HCT116 (cell line): ENCODE measurements at regions not wholly inside any gene's neighbourhood (a gene's known extent, or its start where the extent isn't known, plus 50 kb on each side); places are given as distances from the start of the nearest gene placed in this dataset.

Experiments
- ATAC-seq: fragments of 200-7000 bp; cut with Tn5 transposase; 2 replicates; pipeline ENCODE4 v1.9.1; 2020; ENCODE audit warnings: mild to moderate bottlenecking, moderate library complexity
- BruUV-seq: library from RNA; stranded (reverse); fragments of 400-500 nt; replicated peaks from 2 replicates; lab custom pipeline; 2021; lab: Mats Ljungman, UMichigan
- CTCF ChIA-PET: fragments of 300-600 bp; sonication (Branson Sonifier 250); formaldehyde crosslinking; loops from one replicate; lab custom pipeline; 2021; ENCODE audit warnings: antibody characterized with exemption; lab: Charles Lee
- POLR2A ChIA-PET: fragments of 300-600, 350-600 bp; sonication (Branson Sonifier 250); formaldehyde crosslinking; loops from one replicate; lab custom pipeline; 2021; ENCODE audit warnings: antibody characterized with exemption; lab: Charles Lee
- RAD21 ChIA-PET, 2 experiments: fragments of 300-600 bp; sonication (Branson Sonifier 250); formaldehyde crosslinking; loops; one replicate each; lab custom pipeline; 2023; ENCODE audit warnings: low total read pairs in 2 of 2; ENCODE audit not compliant: uncharacterized antibody in 2 of 2, unreplicated experiment in 2 of 2, low non-redundant PET in 1 of 2; lab: Charles Lee
- DNase-seq: peaks from one replicate; pipeline ENCODE4 v3.0.0-alpha.2; 2010; ENCODE audit warnings: low read depth, low spot score
- H2AFZ ChIP-seq: fragments of 200-600 bp; shearing (Covaris generic), sonication (generic); 2 replicates; pipeline ENCODE4 v1.6.1; 2017; ENCODE audit warnings: low read depth, mixed run types, mixed read lengths, antibody characterized with exemption, low read length; ENCODE audit not compliant: poor library complexity, severe bottlenecking
- H3K27ac ChIP-seq: 2 replicates; pipeline ENCODE4 v1.5.1; 2012; ENCODE audit warnings: low read depth, low read length
- H3K27me3 ChIP-seq: fragments of 200-600 bp; sonication (generic); 2 replicates; pipeline ENCODE4 v1.6.1; 2016; ENCODE audit warnings: mixed run types, low read length, mixed read lengths; ENCODE audit not compliant: insufficient read depth
- H3K36me3 ChIP-seq, 2 experiments: fragments of 200-500 bp in 1 of 2; fragments of 200-600 bp in 1 of 2; sonication (Bioruptor generic) in 1 of 2; sonication (generic) in 1 of 2; 2 replicates each; pipeline versions ENCODE4 v1.5.1 to v1.6.1; 2014 to 2016; ENCODE audit warnings: low read length in 2 of 2, inconsistent platforms in 1 of 2, mixed read lengths in 1 of 2, mixed run types in 1 of 2; ENCODE audit not compliant: insufficient read depth in 2 of 2, control insufficient read depth in 1 of 2
- H3K4me1 ChIP-seq, 2 experiments: fragments of 200-600 bp in 1 of 2; sonication (generic) in 1 of 2; 2 replicates each; pipeline versions ENCODE4 v1.5.1 to v1.6.1; 2012 to 2017; ENCODE audit warnings: low read length in 2 of 2, inconsistent platforms in 1 of 2, mild to moderate bottlenecking in 1 of 2, mixed read lengths in 1 of 2, mixed run types in 1 of 2, moderate library complexity in 1 of 2; ENCODE audit not compliant: insufficient read depth in 2 of 2, control insufficient read depth in 1 of 2
- H3K4me2 ChIP-seq: fragments of 200-600 bp; sonication (generic); 2 replicates; pipeline ENCODE4 v1.6.1; 2017; ENCODE audit warnings: mixed run types, low read length, mixed read lengths
- H3K4me3 ChIP-seq, 2 experiments: fragments of 200-600 bp in 1 of 2; sonication (generic) in 1 of 2; replicated peaks in 1 of 2; 2 replicates each; pipeline ENCODE4 v1.5.1; 2011 to 2016; ENCODE audit warnings: low read length in 2 of 2, control low read depth in 1 of 2, low read depth in 1 of 2, mild to moderate bottlenecking in 1 of 2, mixed read lengths in 1 of 2, mixed run types in 1 of 2
- H3K79me2 ChIP-seq: fragments of 200-600 bp; sonication (generic); 2 replicates; pipeline ENCODE4 v1.6.1; 2017; ENCODE audit warnings: mild to moderate bottlenecking, mixed run types, low read length, moderate library complexity, mixed read lengths; ENCODE audit not compliant: insufficient read depth
- H3K9ac ChIP-seq: fragments of 200-600 bp; sonication (generic); 2 replicates; pipeline ENCODE4 v1.6.1; 2016; ENCODE audit warnings: low read length, mixed read lengths
- H3K9me2 ChIP-seq: fragments of 200-600 bp; sonication (generic), shearing (Covaris generic); 2 replicates; pipeline ENCODE4 v1.6.1; 2017; ENCODE audit warnings: mixed run types, mild to moderate bottlenecking, moderate library complexity; ENCODE audit not compliant: insufficient read depth
- H3K9me3 ChIP-seq, 2 experiments: fragments of 200-500 bp in 1 of 2; fragments of 200-600 bp in 1 of 2; sonication (Bioruptor generic) in 1 of 2; sonication (generic) in 1 of 2; 2 replicates each; pipeline ENCODE4 v1.6.1; 2014 to 2017; ENCODE audit warnings: low read length in 2 of 2, mixed read lengths in 2 of 2, inconsistent platforms in 1 of 2, low read depth in 1 of 2, mild to moderate bottlenecking in 1 of 2, mixed run types in 1 of 2, moderate library complexity in 1 of 2; ENCODE audit not compliant: control insufficient read depth in 1 of 2, insufficient read depth in 1 of 2
- H4K20me1 ChIP-seq: fragments of 200-600 bp; sonication (generic), shearing (Covaris generic); 2 replicates; pipeline ENCODE4 v1.6.1; 2017; ENCODE audit warnings: mixed run types, mild to moderate bottlenecking, moderate library complexity; ENCODE audit not compliant: insufficient read depth
- CBX3 ChIP-seq: IDR thresholded peaks from 2 replicates; pipeline ENCODE4 v1.6.1; 2012; ENCODE audit warnings: low read depth
- CTCF ChIP-seq, 3 experiments: fragments of 200-600 bp in 1 of 3; sonication (generic) in 1 of 3; IDR thresholded peaks in 2 of 3; conservative IDR thresholded peaks in 1 of 3; 2 replicates each; pipeline ENCODE4 v1.5.1; 2012 to 2017; ENCODE audit warnings: low read depth in 2 of 3, low read length in 2 of 3, antibody characterized with exemption in 1 of 3, borderline replicate concordance in 1 of 3, control low read depth in 1 of 3, mild to moderate bottlenecking in 1 of 3, mixed read lengths in 1 of 3, mixed run types in 1 of 3, moderate library complexity in 1 of 3; ENCODE audit not compliant: insufficient read depth in 1 of 3
- EGR1 ChIP-seq: IDR thresholded peaks from 2 replicates; pipeline ENCODE4 v1.6.1; 2012; ENCODE audit warnings: low read depth
- ELF1 ChIP-seq: IDR thresholded peaks from 2 replicates; pipeline ENCODE4 v1.6.1; 2012; ENCODE audit warnings: low read depth, borderline replicate concordance
- JUND ChIP-seq: IDR thresholded peaks from 2 replicates; pipeline ENCODE4 v1.6.1; 2012
- MAX ChIP-seq: IDR thresholded peaks from 2 replicates; pipeline ENCODE4 v1.6.1; 2012
- POLR2A ChIP-seq: IDR thresholded peaks from 2 replicates; pipeline ENCODE4 v1.7.0; 2011; ENCODE audit warnings: borderline replicate concordance; ENCODE audit not compliant: insufficient read depth, insufficient read length; ENCODE audit errors: extremely low read depth
- POLR2AphosphoS5 ChIP-seq: IDR thresholded peaks from 2 replicates; pipeline ENCODE4 v1.6.1; 2011; ENCODE audit warnings: mild to moderate bottlenecking, low read depth, low read length, moderate library complexity
- SRF ChIP-seq: IDR thresholded peaks from 2 replicates; pipeline ENCODE4 v1.6.1; 2012; ENCODE audit warnings: low read depth
- ZBTB33 ChIP-seq: IDR thresholded peaks from 2 replicates; pipeline ENCODE4 v1.6.1; 2011; ENCODE audit warnings: mild to moderate bottlenecking, low read length, moderate library complexity; ENCODE audit not compliant: insufficient replicate concordance; ENCODE audit errors: extremely low read depth
- ZFX ChIP-seq: fragments of 450-650 bp; IDR thresholded peaks from 2 replicates; pipeline ENCODE4 v1.6.1; 2017
- ZNF274 ChIP-seq: fragments of 200-500 bp; sonication (Bioruptor generic); IDR thresholded peaks from 2 replicates; pipeline ENCODE4 v1.6.1; 2014; ENCODE audit warnings: mild to moderate bottlenecking, low read depth, low read length, inconsistent platforms
- intact Hi-C: fragments of 100-400 bp; cut with micrococcal nuclease; formaldehyde crosslinking; loops from 2 replicates; pipeline ENCODE4 v1.10.0; 2022

- H3K27me3 ChIP-seq = peaks cover 81% of the 10 kb centered on the region
Measured at GRCh38 chr2:58767828-58768714, 526.9 kb upstream of the FANCL start.

More at GRCh38 chr2:58767828-58768714, 526.9 kb upstream of the FANCL start:
- no peak for DNase-seq
- Histone ChIP-seq H3K36me3 (no peaks in the 10 kb centered on the region), H4K20me1 (no peaks in the 10 kb centered on the region), H3K9me3 (no peaks in the 10 kb centered on the region), H3K27ac (no peak overlapping the region), H3K9me2 (no peaks in the 10 kb centered on the region), H3K4me1 (no peaks in the 10 kb centered on the region), H2AFZ (no peak overlapping the region), H3K4me2 (no peak overlapping the region), H3K79me2 (no peaks in the 10 kb centered on the region), H3K4me3 (no peak overlapping the region), H3K9ac (no peak overlapping the region)
- CTCF ChIA-PET = no interaction called here
- RAD21 ChIA-PET = no interaction called here
- POLR2A ChIA-PET = no interaction called here
- TF ChIP-seq MAX = no peak
- no peak for TF ChIP-seq POLR2AphosphoS5
- no peak for TF ChIP-seq EGR1
- no peak for TF ChIP-seq ELF1
- TF ChIP-seq CBX3 = no peak
- no peak for TF ChIP-seq JUND
- TF ChIP-seq CTCF (IDR thresholded peaks at IDR 0.05 in 2 of 3, conservative IDR thresholded peaks at IDR 0.05 in 1 of 3; ENCODE audit: borderline replicate concordance in 1 of 3, insufficient read depth in 1 of 3, low read depth in 2 of 3, low read length in 2 of 3) = no peak
- no peak for TF ChIP-seq ZBTB33
- no peak for TF ChIP-seq POLR2A
- TF ChIP-seq ZFX = no peak
- no peak for TF ChIP-seq SRF
- no peak for TF ChIP-seq ZNF274
- no TSS peak for BruUV-seq
- intact Hi-C loops = loop anchor here (10.0 kb wide), 1 partner anchor 1907 kb away; no protein-coding TSS in a partner anchor
- no peak for ATAC-seq
